ENCODE measurements at regions not wholly inside any gene's neighbourhood (a gene's known extent, or its start where the extent isn't known, plus 50 kb on each side); places are given as distances from the start of the nearest gene placed in this dataset.
A peak's percentile ranks its signal among the peaks of the same experiment; 100 is the strongest.

- H3K27ac ChIP-seq: no peak overlapping the region
- TF ChIP-seq, protein P1, sequence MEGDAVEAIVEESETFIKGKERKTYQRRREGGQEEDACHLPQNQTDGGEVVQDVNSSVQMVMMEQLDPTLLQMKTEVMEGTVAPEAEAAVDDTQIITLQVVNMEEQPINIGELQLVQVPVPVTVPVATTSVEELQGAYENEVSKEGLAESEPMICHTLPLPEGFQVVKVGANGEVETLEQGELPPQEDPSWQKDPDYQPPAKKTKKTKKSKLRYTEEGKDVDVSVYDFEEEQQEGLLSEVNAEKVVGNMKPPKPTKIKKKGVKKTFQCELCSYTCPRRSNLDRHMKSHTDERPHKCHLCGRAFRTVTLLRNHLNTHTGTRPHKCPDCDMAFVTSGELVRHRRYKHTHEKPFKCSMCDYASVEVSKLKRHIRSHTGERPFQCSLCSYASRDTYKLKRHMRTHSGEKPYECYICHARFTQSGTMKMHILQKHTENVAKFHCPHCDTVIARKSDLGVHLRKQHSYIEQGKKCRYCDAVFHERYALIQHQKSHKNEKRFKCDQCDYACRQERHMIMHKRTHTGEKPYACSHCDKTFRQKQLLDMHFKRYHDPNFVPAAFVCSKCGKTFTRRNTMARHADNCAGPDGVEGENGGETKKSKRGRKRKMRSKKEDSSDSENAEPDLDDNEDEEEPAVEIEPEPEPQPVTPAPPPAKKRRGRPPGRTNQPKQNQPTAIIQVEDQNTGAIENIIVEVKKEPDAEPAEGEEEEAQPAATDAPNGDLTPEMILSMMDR (IDR thresholded peaks at IDR 0.05): no peak
- no peak for TF ChIP-seq ZFX (IDR thresholded peaks at IDR 0.05; ENCODE audit: borderline replicate concordance)
These were observed 69.5 kb upstream of the VOPP1 start for GRCh38 chr7:55641811-55642210.

DNA sequence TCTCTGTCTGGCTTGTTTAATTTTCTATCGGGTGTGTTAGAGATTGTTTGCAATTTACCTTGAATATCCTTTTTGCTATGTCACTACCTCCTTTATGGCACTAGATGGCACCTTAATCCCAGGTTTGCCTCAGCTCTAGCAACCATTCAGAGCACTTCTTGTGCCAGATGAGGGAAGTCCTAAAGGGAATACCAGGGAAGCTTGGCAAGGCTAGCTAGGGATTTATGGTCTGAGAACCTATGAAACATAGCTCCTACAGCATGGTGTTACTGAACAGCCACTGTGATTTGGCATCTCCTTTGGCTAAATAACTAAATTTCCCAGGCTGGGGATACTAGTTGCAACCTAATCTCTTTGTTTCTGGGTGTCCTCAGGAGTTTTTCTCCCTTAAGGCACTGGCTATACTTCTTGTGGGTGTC is 69.0 kb upstream of the VOPP1 start:
- no peak overlapping the region for H3K27ac ChIP-seq
- TF ChIP-seq, protein P1 (IDR thresholded peaks at IDR 0.05): peak; percentile 90
- no peak for TF ChIP-seq ZFX (IDR thresholded peaks at IDR 0.05; ENCODE audit: borderline replicate concordance)

DNA sequence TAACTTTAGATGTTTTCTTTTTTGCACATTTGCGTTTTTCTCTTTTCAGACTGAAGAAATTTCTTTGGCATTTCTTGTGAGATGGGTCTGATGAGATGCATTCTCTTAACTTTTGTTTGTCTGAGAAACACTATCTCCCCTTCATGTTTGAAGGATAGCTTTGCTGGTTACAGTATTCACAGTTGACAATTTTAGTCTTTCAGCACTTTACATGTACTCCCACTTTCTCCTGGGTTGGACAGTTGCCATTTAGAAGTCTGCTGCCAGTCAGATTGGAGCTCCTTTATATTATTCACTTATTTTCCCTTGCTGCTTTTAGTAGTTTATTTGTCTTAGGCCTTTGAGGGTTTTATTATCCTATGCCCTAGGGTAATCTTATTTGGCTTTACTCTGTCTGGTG is 67.3 kb upstream of the VOPP1 start:
- TF ChIP-seq ZFX (IDR thresholded peaks at IDR 0.05; ENCODE audit: borderline replicate concordance): no peak
- TF ChIP-seq, protein P1 (IDR thresholded peaks at IDR 0.05): no peak
- H3K27ac ChIP-seq: no peak overlapping the region

DNA sequence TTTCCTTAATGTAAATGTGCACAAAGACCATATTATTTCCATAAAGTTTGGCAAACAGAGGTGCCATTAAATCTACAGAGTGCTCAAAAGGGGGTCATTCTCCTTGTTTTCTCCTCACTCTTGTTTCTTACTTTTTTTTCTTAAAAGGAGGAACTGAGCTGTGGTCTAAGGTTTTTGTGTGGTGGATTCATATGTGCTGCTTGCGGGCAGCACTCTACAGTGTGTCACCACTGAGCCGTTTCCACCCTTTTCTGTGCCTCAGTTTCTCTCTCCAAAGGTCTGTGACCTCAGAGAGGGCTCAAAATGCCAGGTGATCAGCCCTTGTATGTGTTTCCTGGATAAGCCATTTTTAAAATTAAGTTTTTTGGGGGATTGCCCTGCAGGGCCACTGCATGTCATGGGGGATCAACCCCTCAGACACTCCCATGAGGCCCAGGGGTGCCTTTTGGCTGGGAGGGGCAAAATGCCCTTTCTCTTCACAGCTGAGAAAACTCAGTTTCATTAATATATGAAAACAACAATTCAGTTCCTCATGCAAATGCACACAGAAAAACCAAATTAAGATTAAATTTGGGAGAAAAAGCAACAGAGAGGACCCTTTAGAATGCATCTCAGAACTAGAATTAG is 56.9 kb upstream of the VOPP1 start:
- TF ChIP-seq, protein P1 (IDR thresholded peaks at IDR 0.05): no peak
- TF ChIP-seq ZFX (IDR thresholded peaks at IDR 0.05; ENCODE audit: borderline replicate concordance): no peak
- H3K27ac ChIP-seq: no peak overlapping the region

- TF ChIP-seq, protein P1 (IDR thresholded peaks at IDR 0.05): no peak
- no peak for TF ChIP-seq ZFX (IDR thresholded peaks at IDR 0.05; ENCODE audit: borderline replicate concordance)
- no peak overlapping the region for H3K27ac ChIP-seq
These were observed 52.5 kb upstream of the VOPP1 start for GRCh38 chr7:55624813-55625212.

GRCh38 chr7:55623617-55624016 is 51.3 kb upstream of the VOPP1 start:
- no peak overlapping the region for H3K27ac ChIP-seq
- no peak for TF ChIP-seq ZFX (IDR thresholded peaks at IDR 0.05; ENCODE audit: borderline replicate concordance)
- TF ChIP-seq, protein P1 (IDR thresholded peaks at IDR 0.05): no peak

GRCh38 chr7:55622241-55622640 is 49.9 kb upstream of the VOPP1 start:
- TF ChIP-seq, protein P1 (IDR thresholded peaks at IDR 0.05): no peak
- no peak for TF ChIP-seq ZFX (IDR thresholded peaks at IDR 0.05; ENCODE audit: borderline replicate concordance)
- H3K27ac ChIP-seq: no peak overlapping the region
